ENCODE measurements at regions not wholly inside any gene's neighbourhood (a gene's known extent, or its start where the extent isn't known, plus 50 kb on each side); places are given as distances from the start of the nearest gene placed in this dataset.
"Not testable (repeated sequence)": the region's sequence is repeated elsewhere in the genome, so short reads cannot be mapped to it uniquely, and the experiment has no call there.

GRCh38 chr7:109835577-109835976 is 1255.3 kb upstream of the LRRN3 start:
- no peak for DNase-seq

DNA sequence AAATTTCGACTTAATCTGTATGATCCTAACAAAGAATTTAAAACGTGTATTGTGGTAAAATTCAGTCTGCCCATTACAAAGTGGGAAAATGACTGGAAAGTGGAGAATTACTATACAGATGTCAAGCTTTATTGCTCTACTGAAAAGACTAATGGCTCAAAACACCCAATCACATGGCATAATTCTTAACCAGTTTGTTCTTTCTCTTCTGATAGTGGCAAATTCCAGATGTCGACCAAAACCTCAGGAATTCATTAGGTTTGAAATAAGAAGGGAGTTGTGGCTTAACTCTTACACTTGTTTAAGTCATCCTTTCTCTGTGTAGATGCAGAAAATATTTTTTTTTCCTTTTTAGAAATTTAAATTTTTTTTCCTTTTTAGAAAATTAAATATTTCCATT is 1254.9 kb upstream of the LRRN3 start:
- no peak for DNase-seq

GRCh38 chr7:109842386-109842785 is 1248.5 kb upstream of the LRRN3 start:
- DNase-seq = no peak

DNA sequence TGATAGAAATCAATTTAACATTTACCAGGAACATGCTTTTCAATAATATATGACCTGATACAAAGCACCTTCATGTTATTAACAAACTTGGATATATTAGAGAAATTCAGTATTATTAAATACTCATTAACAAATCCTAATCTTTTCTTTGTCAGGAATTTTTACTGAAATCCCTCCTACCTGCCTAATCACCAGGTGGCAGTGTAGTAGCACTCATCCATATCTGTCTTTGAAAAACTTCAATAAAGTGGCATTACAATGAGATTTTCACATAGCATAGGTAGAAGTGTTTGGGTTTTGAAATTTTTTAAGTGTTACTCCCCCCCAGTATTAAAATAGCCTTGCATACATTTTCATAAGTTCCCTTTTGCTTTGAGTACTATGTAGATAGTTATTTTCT is 1246.6 kb upstream of the LRRN3 start:
- no peak for DNase-seq

- DNase-seq = no peak
These were observed 1226.7 kb upstream of the LRRN3 start for GRCh38 chr7:109864230-109864629.

DNA sequence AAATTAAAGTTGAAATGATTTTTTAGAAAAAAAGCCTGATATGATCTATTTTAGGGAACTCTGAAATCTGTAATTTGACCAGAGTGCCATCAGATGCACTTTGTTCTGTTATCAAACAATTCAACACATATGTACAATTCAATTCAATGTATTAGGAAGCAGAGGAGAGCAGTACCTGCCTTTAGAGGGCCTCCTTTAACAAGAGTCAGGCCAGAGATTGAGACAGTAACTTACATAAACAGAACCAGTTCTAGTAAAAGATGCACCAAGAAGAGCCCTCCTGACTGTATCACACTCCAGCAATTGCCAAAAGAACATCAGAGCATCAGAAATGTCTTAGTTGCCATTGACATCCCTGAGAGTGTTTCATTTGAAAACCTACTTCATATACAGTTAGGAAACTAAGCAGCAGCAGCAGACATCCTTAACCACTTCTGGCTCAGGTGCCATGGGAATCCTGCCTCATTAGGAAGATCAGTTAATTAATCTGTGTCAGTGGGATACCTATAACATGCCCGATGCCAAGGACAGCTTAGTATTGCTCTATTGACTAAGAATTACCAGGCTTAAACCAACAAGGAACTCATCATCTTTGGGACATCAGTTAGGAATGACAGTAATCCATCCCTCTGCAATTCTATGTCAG is 1222.6 kb upstream of the LRRN3 start:
- no peak for DNase-seq

- DNase-seq = no peak
These were observed 1217.6 kb upstream of the LRRN3 start for GRCh38 chr7:109873296-109873695.

GRCh38 chr7:109879287-109879828 is 1211.6 kb upstream of the LRRN3 start:
- DNase-seq = no peak

DNA sequence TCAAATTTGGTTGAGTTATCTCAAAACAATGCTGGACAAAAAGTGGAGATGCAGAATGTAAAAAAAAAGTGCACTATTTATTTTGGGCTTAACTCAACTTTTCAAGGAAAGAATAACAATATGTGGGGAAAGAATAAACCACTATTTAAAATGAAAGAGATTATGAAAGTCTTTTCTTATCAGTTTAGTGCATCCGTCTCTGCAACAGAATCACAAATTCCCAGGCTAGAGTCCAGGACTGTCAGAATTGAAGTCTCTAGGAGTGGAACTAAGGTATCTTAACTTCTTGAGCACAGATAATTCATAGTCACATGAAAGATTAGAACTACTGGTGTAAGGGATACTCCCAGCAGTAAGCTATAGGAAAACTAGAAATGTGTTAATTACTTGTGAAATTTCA is 1200.3 kb upstream of the LRRN3 start:
- DNase-seq = no peak

DNA sequence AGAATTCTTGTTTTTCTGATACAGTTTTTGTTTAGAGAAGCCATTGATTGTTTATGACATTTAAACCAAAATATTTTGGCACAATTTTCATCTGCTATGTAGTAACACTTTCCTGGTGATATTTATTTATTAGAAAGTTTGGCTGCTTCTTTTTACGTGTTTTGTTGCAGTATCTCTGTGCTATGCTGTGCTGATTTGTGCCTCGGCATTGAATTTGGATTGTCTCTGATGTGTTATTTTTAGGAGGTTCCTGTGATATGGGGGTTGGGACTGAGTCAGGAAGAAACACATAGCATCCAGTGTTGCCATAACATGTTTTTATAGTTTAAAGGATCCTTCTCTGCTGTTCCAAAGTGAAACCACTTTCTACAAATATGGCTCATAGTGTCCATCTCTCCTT is 1197.7 kb upstream of the LRRN3 start:
- DNase-seq = no peak

DNA sequence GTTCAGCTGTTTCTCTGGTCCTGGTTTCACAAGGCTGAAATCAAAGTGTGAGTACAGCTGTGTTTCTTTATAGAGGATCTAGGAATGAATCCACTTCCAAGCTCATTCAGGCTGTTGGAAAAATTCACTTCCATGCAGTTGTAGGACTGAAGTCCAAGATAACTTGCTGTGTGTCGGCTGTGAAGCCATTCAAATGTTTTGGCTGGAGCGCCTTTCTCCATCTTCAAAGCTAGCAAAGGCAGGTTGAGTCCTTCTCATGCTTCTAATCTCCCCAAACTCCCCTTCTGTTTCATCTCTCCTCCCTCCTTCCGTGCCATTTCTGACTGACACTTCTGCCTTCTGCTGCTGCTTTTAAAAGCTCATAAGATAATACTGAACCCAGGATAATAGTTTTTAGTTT is 1195.4 kb upstream of the LRRN3 start:
- DNase-seq = no peak

DNA sequence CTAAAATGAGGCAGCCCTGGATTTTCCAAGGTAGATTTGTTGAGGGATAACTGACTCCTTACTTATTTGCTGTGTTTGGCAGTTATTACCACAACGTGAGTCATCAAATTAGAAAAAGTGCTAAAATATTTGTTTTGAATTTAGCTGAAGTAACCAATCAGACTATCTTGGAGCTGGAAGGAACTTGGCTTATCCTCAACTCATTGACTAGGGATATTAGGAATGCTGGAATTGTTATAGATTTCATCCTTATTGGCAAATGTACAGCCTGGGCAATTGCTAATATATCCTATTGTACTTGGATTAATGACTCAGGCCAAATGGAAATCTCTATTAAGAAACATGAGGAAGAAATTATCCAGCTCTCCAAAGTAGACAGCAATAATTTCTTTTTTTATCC is 1189.0 kb upstream of the LRRN3 start:
- no peak for DNase-seq

- DNase-seq = not testable (repeated sequence)
These were observed 1185.4 kb upstream of the LRRN3 start for GRCh38 chr7:109905368-109906065.

DNA sequence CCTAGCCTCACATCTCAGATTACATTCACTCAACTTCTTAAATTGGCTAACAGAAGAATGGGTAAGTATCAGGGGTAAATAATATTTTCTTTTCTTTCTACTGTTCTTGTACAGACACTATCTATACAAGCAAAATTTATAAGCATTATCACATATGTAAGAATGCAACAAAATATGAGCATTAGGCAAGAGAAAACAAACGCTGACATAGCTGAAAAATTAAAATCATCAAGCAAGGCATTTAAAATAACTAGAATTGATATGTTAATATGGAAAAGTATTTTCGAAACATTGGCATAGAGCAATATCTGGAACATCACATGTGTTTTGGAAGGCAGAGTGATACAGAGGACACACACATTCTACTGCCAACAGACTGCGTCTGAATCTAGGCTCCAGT is 1175.3 kb upstream of the LRRN3 start:
- no peak for DNase-seq

DNA sequence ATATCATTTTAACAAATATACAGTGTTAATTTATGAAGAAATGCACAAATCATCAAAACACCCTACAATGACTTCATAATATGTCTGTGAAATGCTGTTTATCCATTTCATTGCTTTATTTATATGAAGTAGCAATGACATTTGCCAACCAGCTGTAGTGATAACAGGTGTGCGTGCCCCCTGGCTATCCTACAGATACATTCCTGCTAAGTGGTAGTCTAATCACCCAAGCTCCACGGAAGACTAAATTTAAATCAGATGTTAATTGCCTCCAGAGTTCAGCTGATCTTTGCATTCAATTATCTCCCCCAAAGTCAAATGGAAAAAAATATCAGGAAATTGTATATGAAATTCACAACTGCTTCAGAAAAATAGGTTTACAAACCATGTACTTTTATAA is 1164.2 kb upstream of the LRRN3 start:
- DNase-seq = no peak

GRCh38 chr7:109930049-109930448 is 1160.9 kb upstream of the LRRN3 start:
- DNase-seq = no peak

GRCh38 chr7:109939207-109939606 is 1151.7 kb upstream of the LRRN3 start:
- DNase-seq = no peak

DNA sequence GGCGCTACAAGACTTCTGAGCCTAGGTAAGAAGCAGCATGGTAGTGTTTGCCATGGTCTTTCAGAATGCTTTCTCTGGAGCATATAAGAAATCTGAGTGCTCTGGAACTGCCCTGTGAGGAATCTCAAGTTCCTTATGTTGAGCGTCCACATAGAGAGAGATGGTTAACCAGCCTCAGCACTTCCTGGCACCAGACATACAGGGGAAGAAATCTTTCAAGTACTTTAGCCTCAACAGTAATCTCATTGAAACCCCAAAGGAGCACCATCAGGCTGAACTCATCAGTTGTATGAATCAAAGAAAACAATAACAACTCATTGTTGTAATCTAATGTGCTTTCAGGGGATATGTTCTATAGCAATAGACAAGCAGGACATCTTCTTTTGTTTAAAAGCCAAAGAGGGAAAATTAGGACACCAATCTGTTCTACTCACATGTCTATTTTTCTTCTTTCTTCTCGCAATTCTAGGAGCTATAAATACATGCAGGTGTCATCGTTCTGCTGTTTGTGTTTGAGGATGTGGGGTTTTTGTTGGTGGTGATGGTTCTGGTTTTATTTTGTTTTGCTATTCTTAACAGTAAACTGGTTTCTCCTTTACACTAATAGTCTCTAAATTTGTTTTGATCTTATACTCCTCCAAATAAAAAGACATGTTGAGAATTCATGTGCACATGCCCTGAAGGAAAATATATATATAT is 1145.0 kb upstream of the LRRN3 start:
- DNase-seq = no peak

GRCh38 chr7:109950256-109950655 is 1140.7 kb upstream of the LRRN3 start:
- DNase-seq = no peak

- no peak for DNase-seq
These were observed 1139.9 kb upstream of the LRRN3 start for GRCh38 chr7:109950821-109951564.

DNA sequence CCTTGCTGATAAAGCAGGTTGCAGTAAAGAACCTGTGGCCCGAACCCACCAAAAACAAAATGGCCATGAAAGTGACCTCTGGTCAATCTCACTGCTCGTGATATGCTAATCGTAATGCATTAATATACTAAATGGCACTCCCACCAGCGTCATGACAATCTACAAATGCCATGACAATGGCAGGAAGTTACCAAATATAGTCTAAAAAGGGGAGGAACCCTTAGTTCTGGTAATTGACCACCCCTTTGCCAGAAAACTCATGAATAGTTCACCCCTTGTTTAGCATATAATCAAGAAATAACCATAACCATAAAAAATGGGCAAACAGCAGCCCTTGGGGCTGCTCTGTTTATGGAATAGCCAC is 1139.4 kb upstream of the LRRN3 start:
- no peak for DNase-seq

DNA sequence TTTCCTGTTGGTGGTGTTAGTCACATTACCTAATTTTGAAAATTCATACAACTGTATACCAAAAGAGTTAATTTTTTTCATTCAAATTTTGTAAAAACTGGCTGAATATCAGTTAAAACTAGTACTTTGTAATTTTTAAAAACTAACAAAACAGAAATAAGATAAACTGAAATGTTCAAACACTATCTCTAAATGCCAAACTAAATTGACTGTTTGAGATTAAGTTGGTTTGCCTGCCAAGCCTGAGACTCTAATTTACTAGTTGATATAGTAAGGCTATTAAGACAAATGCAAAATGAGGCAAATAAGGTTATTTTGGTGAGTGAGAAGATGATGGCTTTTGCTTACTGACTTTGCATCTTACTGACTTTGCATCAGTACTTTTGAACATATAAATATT is 1134.9 kb upstream of the LRRN3 start:
- no peak for DNase-seq

- no peak for DNase-seq
These were observed 1134.0 kb upstream of the LRRN3 start for GRCh38 chr7:109956916-109957315.

Data from islet precursor cell (in vitro differentiated cells).